GM12865 (cell line): ENCODE measurements at regions not wholly inside any gene's neighbourhood (a gene's known extent, or its start where the extent isn't known, plus 50 kb on each side); places are given as distances from the start of the nearest gene placed in this dataset.

Experiments
- DNase-seq: peaks from one replicate; pipeline ENCODE4 v3.0.0; 2010; ENCODE audit warnings: low read depth
- H3K4me3 ChIP-seq: 2 replicates; pipeline ENCODE4 v1.5.1; 2011; ENCODE audit warnings: mild to moderate bottlenecking, low read depth, low read length, control low read depth
- TF ChIP-seq, protein P1 (sequence below): IDR thresholded peaks from 2 replicates; pipeline ENCODE4 v1.5.1; 2011; ENCODE audit warnings: low read length, control low read depth, low read depth, inconsistent platforms; ENCODE audit not compliant: insufficient read depth; ENCODE audit errors: missing control alignments

GRCh38 chr6:21486115-21486514 lies 107.4 kb upstream of the SOX4 start:
- no peak for DNase-seq
- no peak overlapping the region for H3K4me3 ChIP-seq
- TF ChIP-seq, protein P1, sequence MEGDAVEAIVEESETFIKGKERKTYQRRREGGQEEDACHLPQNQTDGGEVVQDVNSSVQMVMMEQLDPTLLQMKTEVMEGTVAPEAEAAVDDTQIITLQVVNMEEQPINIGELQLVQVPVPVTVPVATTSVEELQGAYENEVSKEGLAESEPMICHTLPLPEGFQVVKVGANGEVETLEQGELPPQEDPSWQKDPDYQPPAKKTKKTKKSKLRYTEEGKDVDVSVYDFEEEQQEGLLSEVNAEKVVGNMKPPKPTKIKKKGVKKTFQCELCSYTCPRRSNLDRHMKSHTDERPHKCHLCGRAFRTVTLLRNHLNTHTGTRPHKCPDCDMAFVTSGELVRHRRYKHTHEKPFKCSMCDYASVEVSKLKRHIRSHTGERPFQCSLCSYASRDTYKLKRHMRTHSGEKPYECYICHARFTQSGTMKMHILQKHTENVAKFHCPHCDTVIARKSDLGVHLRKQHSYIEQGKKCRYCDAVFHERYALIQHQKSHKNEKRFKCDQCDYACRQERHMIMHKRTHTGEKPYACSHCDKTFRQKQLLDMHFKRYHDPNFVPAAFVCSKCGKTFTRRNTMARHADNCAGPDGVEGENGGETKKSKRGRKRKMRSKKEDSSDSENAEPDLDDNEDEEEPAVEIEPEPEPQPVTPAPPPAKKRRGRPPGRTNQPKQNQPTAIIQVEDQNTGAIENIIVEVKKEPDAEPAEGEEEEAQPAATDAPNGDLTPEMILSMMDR: no peak

- no peak overlapping the region for H3K4me3 ChIP-seq
- TF ChIP-seq, protein P1: no peak
- DNase-seq: no peak
Measured at GRCh38 chr6:21489826-21490225, 103.7 kb upstream of the SOX4 start.

GRCh38 chr6:21491955-21492354 lies 101.6 kb upstream of the SOX4 start:
- TF ChIP-seq, protein P1: no peak
- no peak overlapping the region for H3K4me3 ChIP-seq
- no peak for DNase-seq

DNA sequence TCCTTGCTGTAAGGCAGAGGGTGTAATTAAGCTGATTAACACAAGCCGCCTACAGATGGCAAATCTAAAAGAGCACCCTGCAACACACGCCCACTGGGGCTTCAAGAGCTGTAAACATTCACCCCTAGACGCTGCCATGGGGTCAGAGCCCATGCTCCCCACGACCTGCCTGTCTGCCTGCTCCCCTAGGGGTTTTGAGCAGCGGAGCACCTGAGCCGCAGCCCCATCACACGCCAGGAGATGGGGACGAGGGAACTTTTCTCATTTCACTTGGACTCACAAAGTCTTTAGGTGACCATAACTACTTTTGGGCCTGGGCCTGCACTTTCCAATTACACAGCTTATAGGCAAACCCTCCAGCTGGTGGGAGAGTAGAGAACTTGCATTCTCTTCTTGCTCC lies 99.0 kb upstream of the SOX4 start:
- H3K4me3 ChIP-seq: no peak overlapping the region
- DNase-seq: no peak
- TF ChIP-seq, protein P1: no peak

GRCh38 chr6:21496196-21496595 lies 97.4 kb upstream of the SOX4 start:
- TF ChIP-seq, protein P1: no peak

DNA sequence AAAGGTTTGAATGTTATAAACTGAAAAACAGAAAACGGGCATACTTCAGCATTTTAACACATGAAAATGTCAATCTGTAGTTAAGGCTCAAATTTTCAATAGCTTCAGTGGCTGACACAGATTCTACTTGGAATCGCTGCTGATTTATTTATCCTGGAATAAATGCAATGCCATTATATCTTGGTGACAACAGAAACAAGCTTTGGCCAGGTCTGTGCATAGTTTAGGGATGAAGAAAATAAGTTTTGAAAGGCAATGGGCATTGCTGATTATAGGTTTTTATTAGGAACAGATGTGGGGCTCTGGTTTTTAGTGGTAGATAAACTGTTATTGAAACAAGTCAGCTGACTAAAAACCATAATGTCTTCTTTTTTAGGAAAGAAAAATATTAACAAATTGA lies 96.8 kb upstream of the SOX4 start:
- TF ChIP-seq, protein P1: no peak
- no peak overlapping the region for H3K4me3 ChIP-seq
- no peak for DNase-seq

More at GRCh38 chr6:21496196-21496595, 97.4 kb upstream of the SOX4 start:
- no peak overlapping the region for H3K4me3 ChIP-seq
- DNase-seq: no peak

- DNase-seq: no peak
- no peak overlapping the region for H3K4me3 ChIP-seq
- TF ChIP-seq, protein P1: no peak
Measured at GRCh38 chr6:21500314-21501020, 93.1 kb upstream of the SOX4 start.
